HG02943 (cell line): ENCODE measurements at regions not wholly inside any gene's neighbourhood (a gene's known extent, or its start where the extent isn't known, plus 50 kb on each side); places are given as distances from the start of the nearest gene placed in this dataset.
"Not testable (repeated sequence)": the region's sequence is repeated elsewhere in the genome, so short reads cannot be mapped to it uniquely, and the experiment has no call there.

Source experiments
- ATAC-seq: cut with Tn5 transposase; IDR thresholded peaks from one replicate; pipeline ENCODE4 v1.9.1; 2021; ENCODE audit warnings: mild to moderate bottlenecking, low read depth, moderate library complexity; ENCODE audit not compliant: unreplicated experiment

GRCh38 chr11:25159341-25159740, 662.5 kb downstream of the LUZP2 start:
- no peak for ATAC-seq

- no peak for ATAC-seq
Observed at GRCh38 chr11:25163421-25163820, 666.6 kb downstream of the LUZP2 start.

- ATAC-seq = no peak
Observed at GRCh38 chr11:25180187-25180586, 683.3 kb downstream of the LUZP2 start.

- no peak for ATAC-seq
Observed at GRCh38 chr11:25183411-25183810, 686.6 kb downstream of the LUZP2 start.

- no peak for ATAC-seq
Observed at GRCh38 chr11:25197515-25197914, 700.7 kb downstream of the LUZP2 start.

GRCh38 chr11:25198704-25199103, 701.9 kb downstream of the LUZP2 start:
- ATAC-seq = no peak

GRCh38 chr11:25200925-25201324, 704.1 kb downstream of the LUZP2 start:
- no peak for ATAC-seq

GRCh38 chr11:25206762-25207161, 709.9 kb downstream of the LUZP2 start:
- ATAC-seq = no peak

GRCh38 chr11:25211635-25212254, 714.9 kb downstream of the LUZP2 start:
- ATAC-seq = no peak

- ATAC-seq = no peak
Observed at GRCh38 chr11:25214535-25215176, 717.8 kb downstream of the LUZP2 start.

- ATAC-seq = no peak
Observed at GRCh38 chr11:25218036-25218435, 721.2 kb downstream of the LUZP2 start.

- no peak for ATAC-seq
Observed at GRCh38 chr11:25225078-25225477, 728.2 kb downstream of the LUZP2 start.

- no peak for ATAC-seq
Observed at GRCh38 chr11:25242928-25243327, 746.1 kb downstream of the LUZP2 start.

- no peak for ATAC-seq
Observed at GRCh38 chr11:25244126-25244525, 747.3 kb downstream of the LUZP2 start.

GRCh38 chr11:25247336-25247735, 750.5 kb downstream of the LUZP2 start:
- no peak for ATAC-seq

- ATAC-seq = no peak
Observed at GRCh38 chr11:25252854-25253253, 756.0 kb downstream of the LUZP2 start.

GRCh38 chr11:25263861-25264260, 767.0 kb downstream of the LUZP2 start:
- not testable (repeated sequence) for ATAC-seq

GRCh38 chr11:25271301-25271700, 774.4 kb downstream of the LUZP2 start:
- ATAC-seq = no peak

- ATAC-seq = no peak
Observed at GRCh38 chr11:25272214-25272613, 775.4 kb downstream of the LUZP2 start.

- ATAC-seq = not testable (repeated sequence)
Observed at GRCh38 chr11:25280821-25281220, 784.0 kb downstream of the LUZP2 start.

GRCh38 chr11:25293166-25293565, 796.3 kb downstream of the LUZP2 start:
- ATAC-seq = no peak

GRCh38 chr11:25298450-25298849, 801.6 kb downstream of the LUZP2 start:
- ATAC-seq = no peak
